ENCODE measurements at regions not wholly inside any gene's neighbourhood (a gene's known extent, or its start where the extent isn't known, plus 50 kb on each side); places are given as distances from the start of the nearest gene placed in this dataset.

DNA sequence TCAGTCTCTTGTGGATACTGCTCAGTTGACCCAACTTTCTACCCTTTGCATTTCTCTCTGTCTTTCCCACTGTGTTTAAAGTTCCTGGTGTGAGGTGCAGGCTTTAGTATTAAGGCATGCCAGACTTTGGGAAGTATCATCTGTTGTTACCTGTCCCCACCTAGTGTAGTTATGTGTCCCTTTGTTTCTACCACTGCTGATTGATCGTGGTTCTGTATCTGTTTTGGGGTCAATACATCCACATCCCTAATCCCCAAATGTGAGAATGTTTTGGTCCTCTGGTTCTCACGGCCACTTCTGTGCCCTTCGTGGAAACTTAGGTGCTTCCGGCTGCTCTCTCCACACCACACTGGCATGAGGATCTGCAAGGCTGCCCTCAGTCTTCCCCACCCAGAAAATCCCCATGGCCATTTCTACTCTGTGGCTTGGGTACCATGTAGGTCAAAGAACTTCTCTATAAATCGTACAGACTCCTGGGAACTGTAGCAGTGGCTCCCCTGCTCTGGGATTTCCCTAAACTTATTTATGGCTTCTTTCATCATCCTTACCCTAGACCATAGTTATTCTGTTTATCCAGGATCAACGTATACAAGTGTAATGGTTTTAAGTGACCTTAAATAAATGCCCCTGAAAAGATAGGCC lies 443.2 kb downstream of the XYLT1 start:
- Histone ChIP-seq H3K4me1 (no peaks in the 10 kb centered on the region), H3K4me3 (no peak overlapping the region), H3K27ac (no peak overlapping the region), H3K9me3 (peaks cover 10% of the 10 kb centered on the region; the same call in 2 of the 3 replicates), H3K4me2 (no peak overlapping the region)
- ATAC-seq (no peak), FAIRE-seq (no peak), DNase-seq (ENCODE audit: low read depth in 1 of 2, low spot score in 1 of 2) (no peak)
- ChIA-PET CTCF (no interaction called here), POLR2A (no interaction called here)
- no peak for TF ChIP-seq ZSCAN20 (CRISPR knock-in tag; IDR thresholded peaks at IDR 0.05)
- TF ChIP-seq HOXB13 (CRISPR knock-in tag; IDR thresholded peaks at IDR 0.05; ENCODE audit: low read depth) = no peak
- TF ChIP-seq, protein P1, sequence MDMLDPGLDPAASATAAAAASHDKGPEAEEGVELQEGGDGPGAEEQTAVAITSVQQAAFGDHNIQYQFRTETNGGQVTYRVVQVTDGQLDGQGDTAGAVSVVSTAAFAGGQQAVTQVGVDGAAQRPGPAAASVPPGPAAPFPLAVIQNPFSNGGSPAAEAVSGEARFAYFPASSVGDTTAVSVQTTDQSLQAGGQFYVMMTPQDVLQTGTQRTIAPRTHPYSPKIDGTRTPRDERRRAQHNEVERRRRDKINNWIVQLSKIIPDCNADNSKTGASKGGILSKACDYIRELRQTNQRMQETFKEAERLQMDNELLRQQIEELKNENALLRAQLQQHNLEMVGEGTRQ (IDR thresholded peaks at IDR 0.05) = no peak
- TF ChIP-seq TFCP2L1 (CRISPR knock-in tag; IDR thresholded peaks at IDR 0.05) = no peak
- no peak for TF ChIP-seq TP53 (CRISPR knock-in tag; IDR thresholded peaks at IDR 0.05)
- TF ChIP-seq FOSB (CRISPR knock-in tag; IDR thresholded peaks at IDR 0.05) = no peak
- no peak for TF ChIP-seq RCOR1 (IDR thresholded peaks at IDR 0.05; ENCODE audit: low read depth, low read length)
- TF ChIP-seq, protein P2, sequence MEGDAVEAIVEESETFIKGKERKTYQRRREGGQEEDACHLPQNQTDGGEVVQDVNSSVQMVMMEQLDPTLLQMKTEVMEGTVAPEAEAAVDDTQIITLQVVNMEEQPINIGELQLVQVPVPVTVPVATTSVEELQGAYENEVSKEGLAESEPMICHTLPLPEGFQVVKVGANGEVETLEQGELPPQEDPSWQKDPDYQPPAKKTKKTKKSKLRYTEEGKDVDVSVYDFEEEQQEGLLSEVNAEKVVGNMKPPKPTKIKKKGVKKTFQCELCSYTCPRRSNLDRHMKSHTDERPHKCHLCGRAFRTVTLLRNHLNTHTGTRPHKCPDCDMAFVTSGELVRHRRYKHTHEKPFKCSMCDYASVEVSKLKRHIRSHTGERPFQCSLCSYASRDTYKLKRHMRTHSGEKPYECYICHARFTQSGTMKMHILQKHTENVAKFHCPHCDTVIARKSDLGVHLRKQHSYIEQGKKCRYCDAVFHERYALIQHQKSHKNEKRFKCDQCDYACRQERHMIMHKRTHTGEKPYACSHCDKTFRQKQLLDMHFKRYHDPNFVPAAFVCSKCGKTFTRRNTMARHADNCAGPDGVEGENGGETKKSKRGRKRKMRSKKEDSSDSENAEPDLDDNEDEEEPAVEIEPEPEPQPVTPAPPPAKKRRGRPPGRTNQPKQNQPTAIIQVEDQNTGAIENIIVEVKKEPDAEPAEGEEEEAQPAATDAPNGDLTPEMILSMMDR (IDR thresholded peaks at IDR 0.05) = no peak
- TF ChIP-seq HDAC2 (IDR thresholded peaks at IDR 0.05) = no peak
- no peak for TF ChIP-seq KDM1A (IDR thresholded peaks at IDR 0.05; ENCODE audit: low read depth)
- TF ChIP-seq JUNB (IDR thresholded peaks at IDR 0.05) = no peak
- TF ChIP-seq, protein P3, sequence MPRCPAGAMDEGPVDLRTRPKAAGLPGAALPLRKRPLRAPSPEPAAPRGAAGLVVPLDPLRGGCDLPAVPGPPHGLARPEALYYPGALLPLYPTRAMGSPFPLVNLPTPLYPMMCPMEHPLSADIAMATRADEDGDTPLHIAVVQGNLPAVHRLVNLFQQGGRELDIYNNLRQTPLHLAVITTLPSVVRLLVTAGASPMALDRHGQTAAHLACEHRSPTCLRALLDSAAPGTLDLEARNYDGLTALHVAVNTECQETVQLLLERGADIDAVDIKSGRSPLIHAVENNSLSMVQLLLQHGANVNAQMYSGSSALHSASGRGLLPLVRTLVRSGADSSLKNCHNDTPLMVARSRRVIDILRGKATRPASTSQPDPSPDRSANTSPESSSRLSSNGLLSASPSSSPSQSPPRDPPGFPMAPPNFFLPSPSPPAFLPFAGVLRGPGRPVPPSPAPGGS (IDR thresholded peaks at IDR 0.05) = no peak
- no peak for TF ChIP-seq NPAS2 (CRISPR knock-in tag; IDR thresholded peaks at IDR 0.05; ENCODE audit: borderline replicate concordance)
- TF ChIP-seq EHMT2 (IDR thresholded peaks at IDR 0.05; ENCODE audit: low read depth) = no peak
- no peak for TF ChIP-seq FOXS1 (CRISPR knock-in tag; IDR thresholded peaks at IDR 0.05)
- no peak for TF ChIP-seq KDM5A (IDR thresholded peaks at IDR 0.05)
- TF ChIP-seq, protein P4, sequence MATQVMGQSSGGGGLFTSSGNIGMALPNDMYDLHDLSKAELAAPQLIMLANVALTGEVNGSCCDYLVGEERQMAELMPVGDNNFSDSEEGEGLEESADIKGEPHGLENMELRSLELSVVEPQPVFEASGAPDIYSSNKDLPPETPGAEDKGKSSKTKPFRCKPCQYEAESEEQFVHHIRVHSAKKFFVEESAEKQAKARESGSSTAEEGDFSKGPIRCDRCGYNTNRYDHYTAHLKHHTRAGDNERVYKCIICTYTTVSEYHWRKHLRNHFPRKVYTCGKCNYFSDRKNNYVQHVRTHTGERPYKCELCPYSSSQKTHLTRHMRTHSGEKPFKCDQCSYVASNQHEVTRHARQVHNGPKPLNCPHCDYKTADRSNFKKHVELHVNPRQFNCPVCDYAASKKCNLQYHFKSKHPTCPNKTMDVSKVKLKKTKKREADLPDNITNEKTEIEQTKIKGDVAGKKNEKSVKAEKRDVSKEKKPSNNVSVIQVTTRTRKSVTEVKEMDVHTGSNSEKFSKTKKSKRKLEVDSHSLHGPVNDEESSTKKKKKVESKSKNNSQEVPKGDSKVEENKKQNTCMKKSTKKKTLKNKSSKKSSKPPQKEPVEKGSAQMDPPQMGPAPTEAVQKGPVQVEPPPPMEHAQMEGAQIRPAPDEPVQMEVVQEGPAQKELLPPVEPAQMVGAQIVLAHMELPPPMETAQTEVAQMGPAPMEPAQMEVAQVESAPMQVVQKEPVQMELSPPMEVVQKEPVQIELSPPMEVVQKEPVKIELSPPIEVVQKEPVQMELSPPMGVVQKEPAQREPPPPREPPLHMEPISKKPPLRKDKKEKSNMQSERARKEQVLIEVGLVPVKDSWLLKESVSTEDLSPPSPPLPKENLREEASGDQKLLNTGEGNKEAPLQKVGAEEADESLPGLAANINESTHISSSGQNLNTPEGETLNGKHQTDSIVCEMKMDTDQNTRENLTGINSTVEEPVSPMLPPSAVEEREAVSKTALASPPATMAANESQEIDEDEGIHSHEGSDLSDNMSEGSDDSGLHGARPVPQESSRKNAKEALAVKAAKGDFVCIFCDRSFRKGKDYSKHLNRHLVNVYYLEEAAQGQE (IDR thresholded peaks at IDR 0.05) = no peak
- TF ChIP-seq SMC3 (IDR thresholded peaks at IDR 0.05) = no peak
- no peak for TF ChIP-seq CBX8 (IDR thresholded peaks at IDR 0.05)
- no peak for TF ChIP-seq RARB (CRISPR knock-in tag; IDR thresholded peaks at IDR 0.05)
- WGBS (ENCODE audit: missing lambda C conversion rate) = 17% methylated on average over 6 of the region's 6 CpGs
